ENCODE measurements at regions not wholly inside any gene's neighbourhood (a gene's known extent, or its start where the extent isn't known, plus 50 kb on each side); places are given as distances from the start of the nearest gene placed in this dataset.
A peak's percentile ranks its signal among the peaks of the same experiment; 100 is the strongest.

DNA sequence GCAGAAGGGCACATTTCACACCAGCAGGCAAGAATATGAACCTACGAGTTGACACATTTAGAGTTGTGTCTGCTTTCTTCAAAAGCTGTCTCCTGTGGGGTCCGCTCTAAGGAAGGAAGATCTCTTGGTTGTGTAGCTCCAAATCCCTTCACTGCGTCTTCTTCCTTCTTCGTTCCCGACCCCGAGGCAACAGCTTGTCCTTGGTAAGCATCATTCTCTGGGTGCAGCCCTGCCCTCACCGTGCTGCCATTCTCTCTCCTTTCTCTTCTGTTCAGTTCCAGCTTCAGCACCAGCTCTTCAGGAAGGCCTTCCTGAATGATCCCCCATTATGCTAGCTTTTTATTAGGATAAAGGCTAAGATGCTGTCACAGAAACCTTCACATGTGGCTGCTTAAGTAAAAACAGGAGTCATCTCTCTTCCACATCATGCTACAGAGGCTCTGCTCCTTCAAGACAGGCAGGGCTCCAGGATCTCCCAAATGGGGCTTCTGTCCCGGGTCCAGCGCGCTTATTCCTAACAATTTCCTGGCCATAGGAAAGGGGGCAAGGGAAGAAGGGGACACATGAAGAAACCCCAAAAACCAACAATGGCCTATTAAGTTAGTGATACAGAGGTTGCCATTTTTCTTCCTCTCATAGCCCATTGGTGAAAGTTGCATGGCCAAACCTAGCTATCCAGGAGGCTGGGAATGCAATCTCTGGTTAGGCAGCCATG lies 52.2 kb upstream of the SHH start:
- Histone ChIP-seq H3K79me2 (ENCODE audit: insufficient read depth, low read length) (no peaks in the 10 kb centered on the region), H3K9me2 (replicated peaks; ENCODE audit: insufficient read depth, low read length) (no peaks in the 10 kb centered on the region), H2AFZ (ENCODE audit: low read depth, low read length, severe bottlenecking) (no peak overlapping the region)

GRCh38 chr7:155863721-155864151 lies 51.5 kb upstream of the SHH start:
- no peaks in the 10 kb centered on the region for H3K9me2 ChIP-seq (replicated peaks; ENCODE audit: insufficient read depth, low read length)
- TF ChIP-seq EZH2phosphoT487 (conservative IDR thresholded peaks at IDR 0.05; ENCODE audit: low read length) (no peak), CTCF (IDR thresholded peaks at IDR 0.05; ENCODE audit: insufficient read depth, low read length, poor library complexity, severe bottlenecking) (no peak)
- H3K9me3 ChIP-seq (ENCODE audit: insufficient read depth, low read length): no peaks in the 10 kb centered on the region
- no peak overlapping the region for H3K9ac ChIP-seq (ENCODE audit: low read length)
- no peak overlapping the region for H2AFZ ChIP-seq (ENCODE audit: low read depth, low read length, severe bottlenecking)
- no peaks in the 10 kb centered on the region for H4K20me1 ChIP-seq (ENCODE audit: low read depth, low read length)
- no peaks in the 10 kb centered on the region for H3K36me3 ChIP-seq (ENCODE audit: low read length)
- no peaks in the 10 kb centered on the region for H3F3A ChIP-seq (ENCODE audit: insufficient read depth)
- H3K4me2 ChIP-seq (ENCODE audit: low read depth, low read length, poor library complexity, severe bottlenecking): no peak overlapping the region
- no peaks in the 10 kb centered on the region for H3K27me3 ChIP-seq (ENCODE audit: low read length)
- no peak overlapping the region for H3K4me3 ChIP-seq (ENCODE audit: insufficient read depth, low read length, poor library complexity, severe bottlenecking)
- no peaks in the 10 kb centered on the region for H3K79me2 ChIP-seq (ENCODE audit: insufficient read depth, low read length)
- no peak overlapping the region for H3K27ac ChIP-seq (ENCODE audit: low read depth, low read length)

More for the DNA sequence above, 52.2 kb upstream of the SHH start:
- Histone ChIP-seq H3F3A (ENCODE audit: insufficient read depth) (no peaks in the 10 kb centered on the region), H3K4me3 (ENCODE audit: insufficient read depth, low read length, poor library complexity, severe bottlenecking) (no peak overlapping the region), H3K9ac (ENCODE audit: low read length) (no peak overlapping the region), H3K36me3 (ENCODE audit: low read length) (no peaks in the 10 kb centered on the region), H3K27me3 (ENCODE audit: low read length) (no peaks in the 10 kb centered on the region), H3K4me2 (ENCODE audit: low read depth, low read length, poor library complexity, severe bottlenecking) (no peak overlapping the region), H3K27ac (ENCODE audit: low read depth, low read length) (no peak overlapping the region), H4K20me1 (ENCODE audit: low read depth, low read length) (no peaks in the 10 kb centered on the region), H3K9me3 (ENCODE audit: insufficient read depth, low read length) (no peaks in the 10 kb centered on the region)
- TF ChIP-seq CTCF (IDR thresholded peaks at IDR 0.05; ENCODE audit: insufficient read depth, low read length, poor library complexity, severe bottlenecking): no peak
- TF ChIP-seq EZH2phosphoT487 (conservative IDR thresholded peaks at IDR 0.05; ENCODE audit: low read length): no peak

GRCh38 chr7:155862123-155862892 lies 50.0 kb upstream of the SHH start:
- Histone ChIP-seq H3K36me3 (ENCODE audit: low read length) (no peaks in the 10 kb centered on the region), H3K9ac (ENCODE audit: low read length) (no peak overlapping the region), H3K27me3 (ENCODE audit: low read length) (no peaks in the 10 kb centered on the region), H3K4me3 (ENCODE audit: insufficient read depth, low read length, poor library complexity, severe bottlenecking) (no peak overlapping the region), H3K4me2 (ENCODE audit: low read depth, low read length, poor library complexity, severe bottlenecking) (no peak overlapping the region), H2AFZ (ENCODE audit: low read depth, low read length, severe bottlenecking) (no peak overlapping the region), H3F3A (ENCODE audit: insufficient read depth) (no peaks in the 10 kb centered on the region), H3K9me3 (ENCODE audit: insufficient read depth, low read length) (no peaks in the 10 kb centered on the region), H4K20me1 (ENCODE audit: low read depth, low read length) (no peaks in the 10 kb centered on the region), H3K9me2 (replicated peaks; ENCODE audit: insufficient read depth, low read length) (no peaks in the 10 kb centered on the region), H3K27ac (ENCODE audit: low read depth, low read length) (no peak overlapping the region), H3K79me2 (ENCODE audit: insufficient read depth, low read length) (no peaks in the 10 kb centered on the region)
- TF ChIP-seq CTCF (IDR thresholded peaks at IDR 0.05; ENCODE audit: insufficient read depth, low read length, poor library complexity, severe bottlenecking) (peak; percentile 16), EZH2phosphoT487 (conservative IDR thresholded peaks at IDR 0.05; ENCODE audit: low read length) (no peak)
